GM23338 (cell line): ENCODE measurements at regions not wholly inside any gene's neighbourhood (a gene's known extent, or its start where the extent isn't known, plus 50 kb on each side); places are given as distances from the start of the nearest gene placed in this dataset.

ENCODE experiments used
- EZH2 ChIP-seq: fragments of 200-600 bp; sonication (generic); IDR thresholded peaks from one replicate; pipeline ENCODE4 v1.8.0; 2017; ENCODE audit warnings: antibody characterized with exemption, mild to moderate bottlenecking, low read depth; ENCODE audit not compliant: unreplicated experiment
- NANOG ChIP-seq: IDR thresholded peaks from 2 replicates; pipeline ENCODE4 v1.6.1; 2016; ENCODE audit warnings: antibody characterized with exemption, borderline replicate concordance
- POLR2AphosphoS5 ChIP-seq: IDR thresholded peaks from 2 replicates; pipeline ENCODE4 v1.6.1; 2016; ENCODE audit warnings: antibody characterized with exemption, low read depth
- TF ChIP-seq, protein P1 (sequence below), 2 experiments: fragments of 200-600 bp in 1 of 2; sonication (generic) in 1 of 2; conservative IDR thresholded peaks; 2 replicates each; pipeline versions ENCODE4 v1.5.1 to v1.6.1; 2016 to 2017; ENCODE audit warnings: antibody characterized with exemption in 2 of 2, low read depth in 2 of 2, mild to moderate bottlenecking in 2 of 2, moderate library complexity in 1 of 2

DNA sequence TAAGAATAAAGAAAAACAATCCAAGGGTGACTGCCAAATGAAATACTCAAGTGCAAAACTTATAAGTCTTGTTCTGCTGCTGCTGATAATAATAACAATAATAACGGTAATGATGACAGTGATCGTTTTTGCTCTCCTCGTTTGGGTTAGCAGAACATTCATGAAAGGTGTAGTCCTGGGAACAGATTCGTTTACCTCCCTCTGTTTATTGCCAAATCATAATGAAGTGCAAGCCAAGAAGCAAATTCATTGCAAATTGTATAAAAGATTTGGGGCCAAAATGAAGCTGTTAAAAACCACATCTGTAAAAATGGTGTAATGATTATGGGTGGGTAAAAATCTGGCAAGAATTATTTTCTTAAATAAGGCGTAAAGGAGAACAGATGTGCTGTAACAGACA, 587.2 kb upstream of the MKI67 start:
- TF ChIP-seq, protein P1, sequence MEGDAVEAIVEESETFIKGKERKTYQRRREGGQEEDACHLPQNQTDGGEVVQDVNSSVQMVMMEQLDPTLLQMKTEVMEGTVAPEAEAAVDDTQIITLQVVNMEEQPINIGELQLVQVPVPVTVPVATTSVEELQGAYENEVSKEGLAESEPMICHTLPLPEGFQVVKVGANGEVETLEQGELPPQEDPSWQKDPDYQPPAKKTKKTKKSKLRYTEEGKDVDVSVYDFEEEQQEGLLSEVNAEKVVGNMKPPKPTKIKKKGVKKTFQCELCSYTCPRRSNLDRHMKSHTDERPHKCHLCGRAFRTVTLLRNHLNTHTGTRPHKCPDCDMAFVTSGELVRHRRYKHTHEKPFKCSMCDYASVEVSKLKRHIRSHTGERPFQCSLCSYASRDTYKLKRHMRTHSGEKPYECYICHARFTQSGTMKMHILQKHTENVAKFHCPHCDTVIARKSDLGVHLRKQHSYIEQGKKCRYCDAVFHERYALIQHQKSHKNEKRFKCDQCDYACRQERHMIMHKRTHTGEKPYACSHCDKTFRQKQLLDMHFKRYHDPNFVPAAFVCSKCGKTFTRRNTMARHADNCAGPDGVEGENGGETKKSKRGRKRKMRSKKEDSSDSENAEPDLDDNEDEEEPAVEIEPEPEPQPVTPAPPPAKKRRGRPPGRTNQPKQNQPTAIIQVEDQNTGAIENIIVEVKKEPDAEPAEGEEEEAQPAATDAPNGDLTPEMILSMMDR (conservative IDR thresholded peaks at IDR 0.05; ENCODE audit: low read depth in 2 of 2), result no peak
- TF ChIP-seq EZH2 (no peak), NANOG (no peak), POLR2AphosphoS5 (no peak)
